GM23338 (cell line): ENCODE measurements at regions not wholly inside any gene's neighbourhood (a gene's known extent, or its start where the extent isn't known, plus 50 kb on each side); places are given as distances from the start of the nearest gene placed in this dataset.

Source experiments
- ATAC-seq: fragments of 200-7000 bp; cut with Tn5 transposase; 3 replicates; pipeline ENCODE4 v1.9.1; 2020
- DNase-seq: peaks from one replicate; pipeline ENCODE4 v3.0.0-alpha.2; 2015; ENCODE audit warnings: low spot score
- H2AFZ ChIP-seq: fragments of 200-600 bp; sonication (generic); 2 replicates; pipeline ENCODE4 v1.8.0; 2016; ENCODE audit warnings: antibody characterized with exemption, mild to moderate bottlenecking, moderate library complexity
- H3F3A ChIP-seq: fragments of 200-600 bp; sonication (generic); replicated peaks from 2 replicates; pipeline ENCODE4 v1.8.0; 2017; ENCODE audit warnings: antibody characterized with exemption, mixed run types, low read depth
- H3K27ac ChIP-seq: fragments of 200-600 bp; sonication (generic); 2 replicates; pipeline ENCODE4 v1.6.1; 2016; ENCODE audit warnings: low read depth
- H3K27me3 ChIP-seq: fragments of 200-600 bp; sonication (generic); 2 replicates; pipeline ENCODE4 v1.8.0; 2016; ENCODE audit warnings: mild to moderate bottlenecking, mixed run types, moderate library complexity; ENCODE audit not compliant: insufficient read depth
- H3K36me3 ChIP-seq: fragments of 200-600 bp; sonication (generic); 2 replicates; pipeline ENCODE4 v1.8.0; 2016; ENCODE audit warnings: mild to moderate bottlenecking; ENCODE audit not compliant: insufficient read depth
- H3K4me1 ChIP-seq: fragments of 200-600 bp; sonication (generic); 2 replicates; pipeline ENCODE4 v1.8.0; 2016; ENCODE audit warnings: mild to moderate bottlenecking, moderate library complexity; ENCODE audit not compliant: insufficient read depth
- H3K4me2 ChIP-seq: fragments of 200-600 bp; sonication (generic); 2 replicates; pipeline ENCODE4 v1.7.1; 2017; ENCODE audit warnings: mixed run types
- H3K4me3 ChIP-seq: fragments of 200-600 bp; sonication (generic); 2 replicates; pipeline ENCODE4 v1.6.1; 2016; ENCODE audit warnings: mixed run types
- H3K79me2 ChIP-seq: fragments of 200-600 bp; sonication (generic); replicated peaks from 2 replicates; pipeline ENCODE4 v1.8.0; 2017; ENCODE audit warnings: mild to moderate bottlenecking; ENCODE audit not compliant: insufficient read depth
- H3K9me2 ChIP-seq: fragments of 200-600 bp; sonication (generic); 2 replicates; pipeline ENCODE4 v1.8.0; 2017; ENCODE audit not compliant: insufficient read depth
- H4K20me1 ChIP-seq: fragments of 200-600 bp; sonication (generic); replicated peaks from 2 replicates; pipeline ENCODE4 v1.8.0; 2017; ENCODE audit warnings: mild to moderate bottlenecking; ENCODE audit not compliant: insufficient read depth
- H3K27ac Mint-ChIP-seq: 2 replicates; pipeline ENCODE4 v1.8.0; 2020; ENCODE audit warnings: inconsistent platforms, mild to moderate bottlenecking, moderate library complexity, mixed read lengths
- H3K27me3 Mint-ChIP-seq: 3 replicates; pipeline ENCODE4 v1.8.0; 2022; ENCODE audit warnings: low read depth, mild to moderate bottlenecking, moderate library complexity, mixed read lengths, inconsistent platforms; ENCODE audit not compliant: insufficient read depth, poor library complexity
- H3K36me3 Mint-ChIP-seq: 3 replicates; pipeline ENCODE4 v1.8.0; 2021; ENCODE audit warnings: low read depth, mild to moderate bottlenecking, inconsistent platforms, moderate library complexity, mixed read lengths
- H3K4me1 Mint-ChIP-seq: 3 replicates; pipeline ENCODE4 v1.8.0; 2020; ENCODE audit warnings: mild to moderate bottlenecking, inconsistent platforms, mixed read lengths
- H3K4me3 Mint-ChIP-seq: 3 replicates; pipeline ENCODE4 v1.8.0; 2021; ENCODE audit warnings: moderate library complexity, mild to moderate bottlenecking, inconsistent platforms, mixed read lengths
- H3K9me3 Mint-ChIP-seq: 3 replicates; pipeline ENCODE4 v1.8.0; 2020; ENCODE audit warnings: moderate library complexity, mild to moderate bottlenecking, inconsistent platforms, mixed read lengths
- CREB1 ChIP-seq: fragments of 250-450 bp; sonication (Bioruptor Pico); IDR thresholded peaks from 2 replicates; pipeline ENCODE4 v1.5.0; 2020; ENCODE audit warnings: low read depth, mild to moderate bottlenecking, moderate library complexity
- EZH2 ChIP-seq: fragments of 200-600 bp; sonication (generic); IDR thresholded peaks from one replicate; pipeline ENCODE4 v1.8.0; 2017; ENCODE audit warnings: antibody characterized with exemption, mild to moderate bottlenecking, low read depth; ENCODE audit not compliant: unreplicated experiment
- EZH2phosphoT487 ChIP-seq: fragments of 200-600 bp; sonication (generic); IDR thresholded peaks from one replicate; pipeline ENCODE4 v1.8.1; 2018; ENCODE audit warnings: antibody characterized with exemption; ENCODE audit not compliant: unreplicated experiment
- JUNB ChIP-seq: IDR thresholded peaks from one replicate; pipeline ENCODE4 v1.6.1; 2016; ENCODE audit warnings: antibody characterized with exemption; ENCODE audit not compliant: unreplicated experiment
- NANOG ChIP-seq: IDR thresholded peaks from 2 replicates; pipeline ENCODE4 v1.6.1; 2016; ENCODE audit warnings: antibody characterized with exemption, borderline replicate concordance
- POLR2AphosphoS5 ChIP-seq: IDR thresholded peaks from 2 replicates; pipeline ENCODE4 v1.6.1; 2016; ENCODE audit warnings: antibody characterized with exemption, low read depth
- STAT1 ChIP-seq: IDR thresholded peaks from one replicate; pipeline ENCODE4 v1.6.1; 2016; ENCODE audit warnings: antibody characterized with exemption; ENCODE audit not compliant: unreplicated experiment
- ZNF114 ChIP-seq: fragments of 250-450 bp; sonication (Bioruptor Pico); IDR thresholded peaks from 2 replicates; pipeline ENCODE4 v1.5.0; 2020; ENCODE audit warnings: mild to moderate bottlenecking, moderate library complexity
- ZNF331 ChIP-seq: fragments of 250-450 bp; sonication (Bioruptor Pico); IDR thresholded peaks from 2 replicates; pipeline ENCODE4 v1.5.0; 2020; ENCODE audit warnings: low read depth, mild to moderate bottlenecking, moderate library complexity
- TF ChIP-seq, protein P1 (sequence below): fragments of 250-450 bp; sonication (Bioruptor Pico); IDR thresholded peaks from 2 replicates; pipeline ENCODE4 v1.5.0; 2020; ENCODE audit warnings: mild to moderate bottlenecking, moderate library complexity
- TF ChIP-seq, protein P2 (sequence below): IDR thresholded peaks from one replicate; pipeline ENCODE4 v1.6.1; 2018; ENCODE audit warnings: antibody characterized with exemption; ENCODE audit not compliant: unreplicated experiment
- TF ChIP-seq, protein P3 (sequence below), 2 experiments: fragments of 200-600 bp in 1 of 2; sonication (generic) in 1 of 2; conservative IDR thresholded peaks; 2 replicates each; pipeline versions ENCODE4 v1.5.1 to v1.6.1; 2016 to 2017; ENCODE audit warnings: antibody characterized with exemption in 2 of 2, low read depth in 2 of 2, mild to moderate bottlenecking in 2 of 2, moderate library complexity in 1 of 2
- TF ChIP-seq, protein P4 (sequence below): IDR thresholded peaks from 2 replicates; pipeline ENCODE4 v1.6.1; 2016; ENCODE audit warnings: antibody characterized with exemption

DNA sequence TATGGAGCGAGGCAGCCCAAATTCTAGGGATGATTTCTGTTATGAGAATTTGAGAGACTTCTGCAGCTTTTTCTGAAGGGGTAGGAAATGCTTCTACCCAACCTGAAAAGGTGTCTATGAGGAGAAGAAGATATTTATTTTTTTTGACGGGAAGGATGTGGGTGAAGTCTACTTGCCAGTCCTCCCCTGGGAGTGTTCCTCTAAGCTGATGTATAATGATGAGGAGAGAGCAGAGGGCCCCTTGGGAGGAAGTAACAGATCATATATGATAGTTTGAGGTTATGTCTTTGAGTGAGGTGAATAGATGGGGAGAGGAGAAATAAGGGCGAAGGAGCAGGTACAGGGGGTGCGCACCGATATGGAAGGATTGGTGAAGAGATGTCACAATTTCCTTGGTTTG is 910.6 kb upstream of the SLITRK5 start:
- Histone ChIP-seq H2AFZ (no peak overlapping the region), H3K27me3 (no peaks in the 10 kb centered on the region), H4K20me1 (no peaks in the 10 kb centered on the region), H3K9me2 (peaks cover 12% of the 10 kb centered on the region; the same call in 1 of the 2 replicates), H3K79me2 (no peaks in the 10 kb centered on the region), H3K4me1 (peaks cover 8% of the 10 kb centered on the region; the same call in 1 of the 2 replicates), H3K4me2 (no peak overlapping the region), H3K4me3 (no peak overlapping the region), H3K27ac (no peak overlapping the region), H3F3A (no peaks in the 10 kb centered on the region), H3K36me3 (no peaks in the 10 kb centered on the region)
- H3K36me3 Mint-ChIP-seq: peaks cover 9% of the 10 kb centered on the region
- peaks cover 10% of the 10 kb centered on the region for H3K4me1 Mint-ChIP-seq
- no peak overlapping the region for H3K4me3 Mint-ChIP-seq
- H3K9me3 Mint-ChIP-seq: peaks cover 9% of the 10 kb centered on the region
- no peak for ATAC-seq
- no peak overlapping the region for H3K27ac Mint-ChIP-seq
- no peak for DNase-seq
- TF ChIP-seq POLR2AphosphoS5 (no peak), NANOG (no peak), STAT1 (no peak), EZH2 (no peak), ZNF331 (no peak), ZNF114 (CRISPR knock-in tag) (no peak), CREB1 (CRISPR knock-in tag) (no peak), EZH2phosphoT487 (no peak), JUNB (no peak)
- TF ChIP-seq, protein P1, sequence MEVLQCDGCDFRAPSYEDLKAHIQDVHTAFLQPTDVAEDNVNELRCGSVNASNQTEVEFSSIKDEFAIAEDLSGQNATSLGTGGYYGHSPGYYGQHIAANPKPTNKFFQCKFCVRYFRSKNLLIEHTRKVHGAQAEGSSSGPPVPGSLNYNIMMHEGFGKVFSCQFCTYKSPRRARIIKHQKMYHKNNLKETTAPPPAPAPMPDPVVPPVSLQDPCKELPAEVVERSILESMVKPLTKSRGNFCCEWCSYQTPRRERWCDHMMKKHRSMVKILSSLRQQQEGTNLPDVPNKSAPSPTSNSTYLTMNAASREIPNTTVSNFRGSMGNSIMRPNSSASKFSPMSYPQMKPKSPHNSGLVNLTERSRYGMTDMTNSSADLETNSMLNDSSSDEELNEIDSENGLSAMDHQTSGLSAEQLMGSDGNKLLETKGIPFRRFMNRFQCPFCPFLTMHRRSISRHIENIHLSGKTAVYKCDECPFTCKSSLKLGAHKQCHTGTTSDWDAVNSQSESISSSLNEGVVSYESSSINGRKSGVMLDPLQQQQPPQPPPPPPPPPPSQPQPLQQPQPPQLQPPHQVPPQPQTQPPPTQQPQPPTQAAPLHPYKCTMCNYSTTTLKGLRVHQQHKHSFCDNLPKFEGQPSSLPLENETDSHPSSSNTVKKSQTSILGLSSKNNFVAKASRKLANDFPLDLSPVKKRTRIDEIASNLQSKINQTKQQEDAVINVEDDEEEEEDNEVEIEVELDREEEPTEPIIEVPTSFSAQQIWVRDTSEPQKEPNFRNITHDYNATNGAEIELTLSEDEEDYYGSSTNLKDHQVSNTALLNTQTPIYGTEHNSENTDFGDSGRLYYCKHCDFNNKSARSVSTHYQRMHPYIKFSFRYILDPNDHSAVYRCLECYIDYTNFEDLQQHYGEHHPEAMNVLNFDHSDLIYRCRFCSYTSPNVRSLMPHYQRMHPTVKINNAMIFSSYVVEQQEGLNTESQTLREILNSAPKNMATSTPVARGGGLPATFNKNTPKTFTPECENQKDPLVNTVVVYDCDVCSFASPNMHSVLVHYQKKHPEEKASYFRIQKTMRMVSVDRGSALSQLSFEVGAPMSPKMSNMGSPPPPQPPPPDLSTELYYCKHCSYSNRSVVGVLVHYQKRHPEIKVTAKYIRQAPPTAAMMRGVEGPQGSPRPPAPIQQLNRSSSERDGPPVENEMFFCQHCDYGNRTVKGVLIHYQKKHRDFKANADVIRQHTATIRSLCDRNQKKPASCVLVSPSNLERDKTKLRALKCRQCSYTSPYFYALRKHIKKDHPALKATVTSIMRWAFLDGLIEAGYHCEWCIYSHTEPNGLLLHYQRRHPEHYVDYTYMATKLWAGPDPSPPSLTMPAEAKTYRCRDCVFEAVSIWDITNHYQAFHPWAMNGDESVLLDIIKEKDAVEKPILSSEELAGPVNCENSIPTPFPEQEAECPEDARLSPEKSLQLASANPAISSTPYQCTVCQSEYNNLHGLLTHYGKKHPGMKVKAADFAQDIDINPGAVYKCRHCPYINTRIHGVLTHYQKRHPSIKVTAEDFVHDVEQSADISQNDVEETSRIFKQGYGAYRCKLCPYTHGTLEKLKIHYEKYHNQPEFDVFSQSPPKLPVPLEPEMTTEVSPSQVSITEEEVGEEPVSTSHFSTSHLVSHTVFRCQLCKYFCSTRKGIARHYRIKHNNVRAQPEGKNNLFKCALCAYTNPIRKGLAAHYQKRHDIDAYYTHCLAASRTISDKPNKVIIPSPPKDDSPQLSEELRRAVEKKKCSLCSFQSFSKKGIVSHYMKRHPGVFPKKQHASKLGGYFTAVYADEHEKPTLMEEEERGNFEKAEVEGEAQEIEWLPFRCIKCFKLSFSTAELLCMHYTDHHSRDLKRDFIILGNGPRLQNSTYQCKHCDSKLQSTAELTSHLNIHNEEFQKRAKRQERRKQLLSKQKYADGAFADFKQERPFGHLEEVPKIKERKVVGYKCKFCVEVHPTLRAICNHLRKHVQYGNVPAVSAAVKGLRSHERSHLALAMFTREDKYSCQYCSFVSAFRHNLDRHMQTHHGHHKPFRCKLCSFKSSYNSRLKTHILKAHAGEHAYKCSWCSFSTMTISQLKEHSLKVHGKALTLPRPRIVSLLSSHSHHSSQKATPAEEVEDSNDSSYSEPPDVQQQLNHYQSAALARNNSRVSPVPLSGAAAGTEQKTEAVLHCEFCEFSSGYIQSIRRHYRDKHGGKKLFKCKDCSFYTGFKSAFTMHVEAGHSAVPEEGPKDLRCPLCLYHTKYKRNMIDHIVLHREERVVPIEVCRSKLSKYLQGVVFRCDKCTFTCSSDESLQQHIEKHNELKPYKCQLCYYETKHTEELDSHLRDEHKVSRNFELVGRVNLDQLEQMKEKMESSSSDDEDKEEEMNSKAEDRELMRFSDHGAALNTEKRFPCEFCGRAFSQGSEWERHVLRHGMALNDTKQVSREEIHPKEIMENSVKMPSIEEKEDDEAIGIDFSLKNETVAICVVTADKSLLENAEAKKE: no peak
- TF ChIP-seq, protein P2, sequence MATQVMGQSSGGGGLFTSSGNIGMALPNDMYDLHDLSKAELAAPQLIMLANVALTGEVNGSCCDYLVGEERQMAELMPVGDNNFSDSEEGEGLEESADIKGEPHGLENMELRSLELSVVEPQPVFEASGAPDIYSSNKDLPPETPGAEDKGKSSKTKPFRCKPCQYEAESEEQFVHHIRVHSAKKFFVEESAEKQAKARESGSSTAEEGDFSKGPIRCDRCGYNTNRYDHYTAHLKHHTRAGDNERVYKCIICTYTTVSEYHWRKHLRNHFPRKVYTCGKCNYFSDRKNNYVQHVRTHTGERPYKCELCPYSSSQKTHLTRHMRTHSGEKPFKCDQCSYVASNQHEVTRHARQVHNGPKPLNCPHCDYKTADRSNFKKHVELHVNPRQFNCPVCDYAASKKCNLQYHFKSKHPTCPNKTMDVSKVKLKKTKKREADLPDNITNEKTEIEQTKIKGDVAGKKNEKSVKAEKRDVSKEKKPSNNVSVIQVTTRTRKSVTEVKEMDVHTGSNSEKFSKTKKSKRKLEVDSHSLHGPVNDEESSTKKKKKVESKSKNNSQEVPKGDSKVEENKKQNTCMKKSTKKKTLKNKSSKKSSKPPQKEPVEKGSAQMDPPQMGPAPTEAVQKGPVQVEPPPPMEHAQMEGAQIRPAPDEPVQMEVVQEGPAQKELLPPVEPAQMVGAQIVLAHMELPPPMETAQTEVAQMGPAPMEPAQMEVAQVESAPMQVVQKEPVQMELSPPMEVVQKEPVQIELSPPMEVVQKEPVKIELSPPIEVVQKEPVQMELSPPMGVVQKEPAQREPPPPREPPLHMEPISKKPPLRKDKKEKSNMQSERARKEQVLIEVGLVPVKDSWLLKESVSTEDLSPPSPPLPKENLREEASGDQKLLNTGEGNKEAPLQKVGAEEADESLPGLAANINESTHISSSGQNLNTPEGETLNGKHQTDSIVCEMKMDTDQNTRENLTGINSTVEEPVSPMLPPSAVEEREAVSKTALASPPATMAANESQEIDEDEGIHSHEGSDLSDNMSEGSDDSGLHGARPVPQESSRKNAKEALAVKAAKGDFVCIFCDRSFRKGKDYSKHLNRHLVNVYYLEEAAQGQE: no peak
- TF ChIP-seq, protein P3, sequence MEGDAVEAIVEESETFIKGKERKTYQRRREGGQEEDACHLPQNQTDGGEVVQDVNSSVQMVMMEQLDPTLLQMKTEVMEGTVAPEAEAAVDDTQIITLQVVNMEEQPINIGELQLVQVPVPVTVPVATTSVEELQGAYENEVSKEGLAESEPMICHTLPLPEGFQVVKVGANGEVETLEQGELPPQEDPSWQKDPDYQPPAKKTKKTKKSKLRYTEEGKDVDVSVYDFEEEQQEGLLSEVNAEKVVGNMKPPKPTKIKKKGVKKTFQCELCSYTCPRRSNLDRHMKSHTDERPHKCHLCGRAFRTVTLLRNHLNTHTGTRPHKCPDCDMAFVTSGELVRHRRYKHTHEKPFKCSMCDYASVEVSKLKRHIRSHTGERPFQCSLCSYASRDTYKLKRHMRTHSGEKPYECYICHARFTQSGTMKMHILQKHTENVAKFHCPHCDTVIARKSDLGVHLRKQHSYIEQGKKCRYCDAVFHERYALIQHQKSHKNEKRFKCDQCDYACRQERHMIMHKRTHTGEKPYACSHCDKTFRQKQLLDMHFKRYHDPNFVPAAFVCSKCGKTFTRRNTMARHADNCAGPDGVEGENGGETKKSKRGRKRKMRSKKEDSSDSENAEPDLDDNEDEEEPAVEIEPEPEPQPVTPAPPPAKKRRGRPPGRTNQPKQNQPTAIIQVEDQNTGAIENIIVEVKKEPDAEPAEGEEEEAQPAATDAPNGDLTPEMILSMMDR (conservative IDR thresholded peaks at IDR 0.05; ENCODE audit: low read depth in 2 of 2): no peak
- TF ChIP-seq, protein P4, sequence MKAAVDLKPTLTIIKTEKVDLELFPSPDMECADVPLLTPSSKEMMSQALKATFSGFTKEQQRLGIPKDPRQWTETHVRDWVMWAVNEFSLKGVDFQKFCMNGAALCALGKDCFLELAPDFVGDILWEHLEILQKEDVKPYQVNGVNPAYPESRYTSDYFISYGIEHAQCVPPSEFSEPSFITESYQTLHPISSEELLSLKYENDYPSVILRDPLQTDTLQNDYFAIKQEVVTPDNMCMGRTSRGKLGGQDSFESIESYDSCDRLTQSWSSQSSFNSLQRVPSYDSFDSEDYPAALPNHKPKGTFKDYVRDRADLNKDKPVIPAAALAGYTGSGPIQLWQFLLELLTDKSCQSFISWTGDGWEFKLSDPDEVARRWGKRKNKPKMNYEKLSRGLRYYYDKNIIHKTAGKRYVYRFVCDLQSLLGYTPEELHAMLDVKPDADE: no peak
- peaks cover 8% of the 10 kb centered on the region for H3K27me3 Mint-ChIP-seq
